ENCODE measurements at regions not wholly inside any gene's neighbourhood (a gene's known extent, or its start where the extent isn't known, plus 50 kb on each side); places are given as distances from the start of the nearest gene placed in this dataset.
"Not testable (repeated sequence)": the region's sequence is repeated elsewhere in the genome, so short reads cannot be mapped to it uniquely, and the experiment has no call there.

GRCh38 chr4:22601638-22602037, 85.8 kb upstream of the ADGRA3 start:
- H3K4me3 ChIP-seq; H3K9me3 ChIP-seq (replicated peaks; ENCODE audit: control insufficient read depth, insufficient read depth, low read length); ATAC-seq; H3K27me3 ChIP-seq (replicated peaks in 1 of 2; ENCODE audit: control insufficient read depth in 2 of 2, insufficient read depth in 2 of 2, low read length in 1 of 2); BruUV-seq (replicated peaks); H4K20me1 ChIP-seq (ENCODE audit: control insufficient read depth, insufficient read depth); H3K27ac ChIP-seq (ENCODE audit: control insufficient read depth, insufficient read depth); DNase-seq (ENCODE audit: low read depth, low spot score); H3K79me2 ChIP-seq (ENCODE audit: control insufficient read depth, insufficient read depth, low read length); H2AFZ ChIP-seq (ENCODE audit: control insufficient read depth, low read depth, low read length); H3K9ac ChIP-seq (ENCODE audit: control insufficient read depth, insufficient read depth, low read length); in situ Hi-C loops (cut with MboI); intact Hi-C loops (cut with micrococcal nuclease; ENCODE audit: unreplicated experiment); FAIRE-seq; H3K4me1 ChIP-seq (ENCODE audit: control insufficient read depth, insufficient read depth, low read length); H3K4me2 ChIP-seq (ENCODE audit: control insufficient read depth, insufficient read depth); H3K36me3 ChIP-seq (ENCODE audit: control insufficient read depth in 2 of 2, insufficient read depth in 2 of 2, low read length in 1 of 2): not testable (repeated sequence)
- WGBS (ENCODE audit: insufficient coverage, insufficient replicate concordance, low lambda C conversion rate, missing lambda C conversion rate): 83% methylated on average over 6 of the region's 6 CpGs
- ChIA-PET SMC1A (ENCODE audit: uncharacterized antibody, unreplicated experiment) (interaction anchor here (0.9 to 4.1 kb wide), 23 partner anchors 9 to 191 kb away, joined by 3 to 23 read pairs (median 5); no protein-coding TSS in a partner anchor), CTCF (interaction anchor here (0.7 to 2.4 kb wide), 10 partner anchors 11 to 212 kb away, joined by 3 to 7 read pairs (median 3); no protein-coding TSS in a partner anchor), RAD21 (ENCODE audit: unreplicated experiment) (interaction anchor here (0.7 to 3.2 kb wide), 14 partner anchors 67 to 184 kb away, joined by 3 to 15 read pairs (median 4); no protein-coding TSS in a partner anchor), POLR2A (interaction anchor here (0.6 to 2.3 kb wide), 7 partner anchors 86 to 275 kb away, joined by 3 to 11 read pairs (median 3); no protein-coding TSS in a partner anchor)
- TF ChIP-seq, protein P1, sequence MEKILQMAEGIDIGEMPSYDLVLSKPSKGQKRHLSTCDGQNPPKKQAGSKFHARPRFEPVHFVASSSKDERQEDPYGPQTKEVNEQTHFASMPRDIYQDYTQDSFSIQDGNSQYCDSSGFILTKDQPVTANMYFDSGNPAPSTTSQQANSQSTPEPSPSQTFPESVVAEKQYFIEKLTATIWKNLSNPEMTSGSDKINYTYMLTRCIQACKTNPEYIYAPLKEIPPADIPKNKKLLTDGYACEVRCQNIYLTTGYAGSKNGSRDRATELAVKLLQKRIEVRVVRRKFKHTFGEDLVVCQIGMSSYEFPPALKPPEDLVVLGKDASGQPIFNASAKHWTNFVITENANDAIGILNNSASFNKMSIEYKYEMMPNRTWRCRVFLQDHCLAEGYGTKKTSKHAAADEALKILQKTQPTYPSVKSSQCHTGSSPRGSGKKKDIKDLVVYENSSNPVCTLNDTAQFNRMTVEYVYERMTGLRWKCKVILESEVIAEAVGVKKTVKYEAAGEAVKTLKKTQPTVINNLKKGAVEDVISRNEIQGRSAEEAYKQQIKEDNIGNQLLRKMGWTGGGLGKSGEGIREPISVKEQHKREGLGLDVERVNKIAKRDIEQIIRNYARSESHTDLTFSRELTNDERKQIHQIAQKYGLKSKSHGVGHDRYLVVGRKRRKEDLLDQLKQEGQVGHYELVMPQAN (conservative IDR thresholded peaks at IDR 0.05): 0 out of 2 replicates have a peak, but pooled peaks have one; percentile 33
- TF ChIP-seq, protein P2, sequence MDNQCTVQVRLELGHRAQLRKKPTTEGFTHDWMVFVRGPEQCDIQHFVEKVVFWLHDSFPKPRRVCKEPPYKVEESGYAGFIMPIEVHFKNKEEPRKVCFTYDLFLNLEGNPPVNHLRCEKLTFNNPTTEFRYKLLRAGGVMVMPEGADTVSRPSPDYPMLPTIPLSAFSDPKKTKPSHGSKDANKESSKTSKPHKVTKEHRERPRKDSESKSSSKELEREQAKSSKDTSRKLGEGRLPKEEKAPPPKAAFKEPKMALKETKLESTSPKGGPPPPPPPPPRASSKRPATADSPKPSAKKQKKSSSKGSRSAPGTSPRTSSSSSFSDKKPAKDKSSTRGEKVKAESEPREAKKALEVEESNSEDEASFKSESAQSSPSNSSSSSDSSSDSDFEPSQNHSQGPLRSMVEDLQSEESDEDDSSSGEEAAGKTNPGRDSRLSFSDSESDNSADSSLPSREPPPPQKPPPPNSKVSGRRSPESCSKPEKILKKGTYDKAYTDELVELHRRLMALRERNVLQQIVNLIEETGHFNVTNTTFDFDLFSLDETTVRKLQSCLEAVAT (IDR thresholded peaks at IDR 0.05): peak; percentile 99
- TF ChIP-seq, protein P3, sequence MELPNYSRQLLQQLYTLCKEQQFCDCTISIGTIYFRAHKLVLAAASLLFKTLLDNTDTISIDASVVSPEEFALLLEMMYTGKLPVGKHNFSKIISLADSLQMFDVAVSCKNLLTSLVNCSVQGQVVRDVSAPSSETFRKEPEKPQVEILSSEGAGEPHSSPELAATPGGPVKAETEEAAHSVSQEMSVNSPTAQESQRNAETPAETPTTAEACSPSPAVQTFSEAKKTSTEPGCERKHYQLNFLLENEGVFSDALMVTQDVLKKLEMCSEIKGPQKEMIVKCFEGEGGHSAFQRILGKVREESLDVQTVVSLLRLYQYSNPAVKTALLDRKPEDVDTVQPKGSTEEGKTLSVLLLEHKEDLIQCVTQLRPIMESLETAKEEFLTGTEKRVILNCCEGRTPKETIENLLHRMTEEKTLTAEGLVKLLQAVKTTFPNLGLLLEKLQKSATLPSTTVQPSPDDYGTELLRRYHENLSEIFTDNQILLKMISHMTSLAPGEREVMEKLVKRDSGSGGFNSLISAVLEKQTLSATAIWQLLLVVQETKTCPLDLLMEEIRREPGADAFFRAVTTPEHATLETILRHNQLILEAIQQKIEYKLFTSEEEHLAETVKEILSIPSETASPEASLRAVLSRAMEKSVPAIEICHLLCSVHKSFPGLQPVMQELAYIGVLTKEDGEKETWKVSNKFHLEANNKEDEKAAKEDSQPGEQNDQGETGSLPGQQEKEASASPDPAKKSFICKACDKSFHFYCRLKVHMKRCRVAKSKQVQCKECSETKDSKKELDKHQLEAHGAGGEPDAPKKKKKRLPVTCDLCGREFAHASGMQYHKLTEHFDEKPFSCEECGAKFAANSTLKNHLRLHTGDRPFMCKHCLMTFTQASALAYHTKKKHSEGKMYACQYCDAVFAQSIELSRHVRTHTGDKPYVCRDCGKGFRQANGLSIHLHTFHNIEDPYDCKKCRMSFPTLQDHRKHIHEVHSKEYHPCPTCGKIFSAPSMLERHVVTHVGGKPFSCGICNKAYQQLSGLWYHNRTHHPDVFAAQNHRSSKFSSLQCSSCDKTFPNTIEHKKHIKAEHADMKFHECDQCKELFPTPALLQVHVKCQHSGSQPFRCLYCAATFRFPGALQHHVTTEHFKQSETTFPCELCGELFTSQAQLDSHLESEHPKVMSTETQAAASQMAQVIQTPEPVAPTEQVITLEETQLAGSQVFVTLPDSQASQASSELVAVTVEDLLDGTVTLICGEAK (IDR thresholded peaks at IDR 0.05; ENCODE audit: borderline replicate concordance): peak; percentile 65; the same call in 1 of the 2 replicates

All from GM12878 (cell line).